ENCODE measurements at regions not wholly inside any gene's neighbourhood (a gene's known extent, or its start where the extent isn't known, plus 50 kb on each side); places are given as distances from the start of the nearest gene placed in this dataset.

DNA sequence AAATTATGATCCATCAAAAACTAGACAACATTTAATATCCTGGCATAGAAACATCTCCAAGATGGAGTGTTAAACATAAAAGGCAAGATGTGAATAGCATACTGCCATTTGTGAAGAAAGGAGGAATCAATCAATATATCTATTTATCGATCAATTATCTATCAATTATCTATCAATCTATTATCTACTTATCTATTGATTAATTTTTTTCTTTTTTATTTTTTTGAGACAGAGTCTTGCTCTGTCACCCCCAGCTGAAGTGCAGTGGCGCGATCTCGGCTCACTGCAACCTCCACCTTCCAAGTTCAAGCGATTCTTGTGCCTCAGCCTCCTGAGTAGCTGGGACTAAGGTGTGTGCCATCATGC lies 117.0 kb upstream of the RFLNA start:
- POLR2A ChIA-PET, result no interaction called here
- TF ChIP-seq, protein P1, sequence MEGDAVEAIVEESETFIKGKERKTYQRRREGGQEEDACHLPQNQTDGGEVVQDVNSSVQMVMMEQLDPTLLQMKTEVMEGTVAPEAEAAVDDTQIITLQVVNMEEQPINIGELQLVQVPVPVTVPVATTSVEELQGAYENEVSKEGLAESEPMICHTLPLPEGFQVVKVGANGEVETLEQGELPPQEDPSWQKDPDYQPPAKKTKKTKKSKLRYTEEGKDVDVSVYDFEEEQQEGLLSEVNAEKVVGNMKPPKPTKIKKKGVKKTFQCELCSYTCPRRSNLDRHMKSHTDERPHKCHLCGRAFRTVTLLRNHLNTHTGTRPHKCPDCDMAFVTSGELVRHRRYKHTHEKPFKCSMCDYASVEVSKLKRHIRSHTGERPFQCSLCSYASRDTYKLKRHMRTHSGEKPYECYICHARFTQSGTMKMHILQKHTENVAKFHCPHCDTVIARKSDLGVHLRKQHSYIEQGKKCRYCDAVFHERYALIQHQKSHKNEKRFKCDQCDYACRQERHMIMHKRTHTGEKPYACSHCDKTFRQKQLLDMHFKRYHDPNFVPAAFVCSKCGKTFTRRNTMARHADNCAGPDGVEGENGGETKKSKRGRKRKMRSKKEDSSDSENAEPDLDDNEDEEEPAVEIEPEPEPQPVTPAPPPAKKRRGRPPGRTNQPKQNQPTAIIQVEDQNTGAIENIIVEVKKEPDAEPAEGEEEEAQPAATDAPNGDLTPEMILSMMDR (IDR thresholded peaks at IDR 0.05; ENCODE audit: unreplicated experiment), result no peak

DNA sequence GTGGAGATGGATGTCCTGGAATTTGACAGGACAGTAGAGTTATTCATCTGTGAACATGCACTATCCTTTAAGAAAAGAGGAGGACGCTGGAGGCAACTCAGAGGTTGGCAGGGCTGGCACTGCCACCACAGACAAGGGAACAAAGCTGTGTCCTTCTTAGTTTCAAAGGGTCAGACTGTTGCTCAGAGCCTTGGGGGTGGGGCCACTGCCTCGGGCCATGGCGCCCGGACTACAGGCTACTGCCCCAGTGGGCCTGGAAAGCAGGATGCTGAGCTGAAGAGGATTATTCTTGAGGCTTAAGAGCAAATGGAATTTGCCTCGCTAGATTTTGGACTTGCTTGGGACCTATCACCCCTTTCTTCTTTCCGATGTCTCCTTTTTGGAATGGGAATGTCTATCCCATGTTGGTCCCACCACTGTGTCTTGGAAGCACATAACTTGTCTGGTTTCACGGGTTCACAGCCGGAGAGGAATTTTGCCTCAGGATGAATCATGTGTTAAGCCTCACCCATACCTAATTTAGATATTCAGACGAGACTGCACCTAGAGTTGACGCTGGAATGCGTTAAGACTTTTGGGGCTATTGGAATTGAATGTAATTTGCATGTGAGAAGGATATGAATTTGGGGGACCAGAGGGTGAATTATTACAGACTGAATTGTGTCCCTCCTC lies 114.8 kb upstream of the RFLNA start:
- Mint-ChIP-seq H3K27ac (ENCODE audit: low read depth, unreplicated experiment) (no peak overlapping the region), H3K27me3 (ENCODE audit: insufficient read depth, unreplicated experiment) (peaks cover 17% of the 10 kb centered on the region), H3K4me3 (ENCODE audit: unreplicated experiment) (no peak overlapping the region), H3K9me3 (ENCODE audit: unreplicated experiment) (no peaks in the 10 kb centered on the region), H3K36me3 (ENCODE audit: insufficient read depth, unreplicated experiment) (no peaks in the 10 kb centered on the region), H3K4me1 (ENCODE audit: insufficient read depth, unreplicated experiment) (no peaks in the 10 kb centered on the region)
- BruUV-seq (replicated peaks), result no TSS peak
- no peak for DNase-seq (ENCODE audit: unreplicated experiment)
- intact Hi-C loops (cut with micrococcal nuclease), result no loop called here
- TF ChIP-seq, protein P1 (IDR thresholded peaks at IDR 0.05; ENCODE audit: unreplicated experiment), result no peak
- ChIA-PET POLR2A (no interaction called here), CTCF (no interaction called here)

More for the DNA sequence above, 117.0 kb upstream of the RFLNA start:
- BruUV-seq (replicated peaks), result no TSS peak
- no peak overlapping the region for H3K27ac Mint-ChIP-seq (ENCODE audit: low read depth, unreplicated experiment)
- CTCF ChIA-PET, result no interaction called here
- H3K4me1 Mint-ChIP-seq (ENCODE audit: insufficient read depth, unreplicated experiment), result no peaks in the 10 kb centered on the region
- no peak for DNase-seq (ENCODE audit: unreplicated experiment)
- no peak overlapping the region for H3K4me3 Mint-ChIP-seq (ENCODE audit: unreplicated experiment)
- H3K27me3 Mint-ChIP-seq (ENCODE audit: insufficient read depth, unreplicated experiment), result peaks cover 17% of the 10 kb centered on the region
- intact Hi-C loops (cut with micrococcal nuclease), result no loop called here
- no peaks in the 10 kb centered on the region for H3K9me3 Mint-ChIP-seq (ENCODE audit: unreplicated experiment)
- H3K36me3 Mint-ChIP-seq (ENCODE audit: insufficient read depth, unreplicated experiment), result no peaks in the 10 kb centered on the region

DNA sequence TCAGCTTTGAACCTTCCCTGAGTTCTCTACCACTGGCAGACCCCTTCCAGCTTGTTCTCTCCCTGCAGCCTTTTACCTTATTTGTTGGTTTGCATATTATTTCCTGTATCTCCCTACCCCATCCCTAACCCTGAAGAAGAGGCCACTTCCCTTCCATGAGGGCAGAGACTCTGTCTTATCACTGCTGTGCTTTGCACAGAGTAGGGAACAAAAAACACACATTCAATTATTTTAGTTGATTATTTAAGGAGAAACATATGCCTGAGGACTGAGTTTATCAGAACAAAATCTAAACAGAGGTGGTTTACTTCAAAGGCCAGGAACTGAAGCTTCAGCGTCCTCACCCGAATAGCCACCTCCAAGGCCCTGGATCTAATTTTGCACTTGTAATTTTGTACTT lies 111.7 kb upstream of the RFLNA start:
- Mint-ChIP-seq H3K4me1 (ENCODE audit: insufficient read depth, unreplicated experiment) (no peaks in the 10 kb centered on the region), H3K4me3 (ENCODE audit: unreplicated experiment) (no peak overlapping the region), H3K27me3 (ENCODE audit: insufficient read depth, unreplicated experiment) (no peaks in the 10 kb centered on the region), H3K9me3 (ENCODE audit: unreplicated experiment) (no peaks in the 10 kb centered on the region), H3K27ac (ENCODE audit: low read depth, unreplicated experiment) (no peak overlapping the region), H3K36me3 (ENCODE audit: insufficient read depth, unreplicated experiment) (no peaks in the 10 kb centered on the region)
- no TSS peak for BruUV-seq (replicated peaks)
- intact Hi-C loops (cut with micrococcal nuclease), result no loop called here
- TF ChIP-seq, protein P1 (IDR thresholded peaks at IDR 0.05; ENCODE audit: unreplicated experiment), result no peak
- CTCF ChIA-PET, result interaction anchor here (0.8 kb wide), 1 partner anchor 133 kb away, joined by 5 read pairs; no protein-coding TSS in a partner anchor
- POLR2A ChIA-PET, result no interaction called here
- DNase-seq (ENCODE audit: unreplicated experiment), result no peak

DNA sequence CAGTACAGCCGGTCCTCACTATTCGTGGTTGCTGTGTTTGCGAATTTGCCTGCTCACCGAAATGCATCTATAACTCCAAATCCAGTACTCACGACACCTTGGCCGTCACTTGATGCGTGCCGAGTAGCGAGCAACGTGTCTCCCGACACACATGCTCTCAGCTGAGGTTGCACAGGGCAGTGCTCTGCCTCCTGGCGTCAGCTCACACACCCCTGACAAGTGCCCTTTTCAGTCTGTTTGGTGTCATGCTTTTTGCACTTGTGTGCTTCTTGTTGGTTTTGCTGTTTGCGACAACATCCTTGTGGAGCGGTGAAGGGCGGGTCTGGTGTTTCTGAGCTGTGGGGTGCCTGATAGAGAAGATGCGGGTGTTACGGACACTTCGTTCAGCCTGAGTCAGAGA lies 110.4 kb upstream of the RFLNA start:
- Mint-ChIP-seq H3K27ac (ENCODE audit: low read depth, unreplicated experiment) (no peak overlapping the region), H3K36me3 (ENCODE audit: insufficient read depth, unreplicated experiment) (no peaks in the 10 kb centered on the region), H3K9me3 (ENCODE audit: unreplicated experiment) (no peaks in the 10 kb centered on the region), H3K4me1 (ENCODE audit: insufficient read depth, unreplicated experiment) (no peaks in the 10 kb centered on the region), H3K27me3 (ENCODE audit: insufficient read depth, unreplicated experiment) (no peaks in the 10 kb centered on the region), H3K4me3 (ENCODE audit: unreplicated experiment) (no peak overlapping the region)
- DNase-seq (ENCODE audit: unreplicated experiment), result no peak
- no TSS peak for BruUV-seq (replicated peaks)
- POLR2A ChIA-PET, result no interaction called here
- CTCF ChIA-PET, result interaction anchor here (0.6 to 0.7 kb wide), 2 partner anchors 23 to 85 kb away, joined by 3 to 4 read pairs; no protein-coding TSS in a partner anchor
- intact Hi-C loops (cut with micrococcal nuclease), result no loop called here
- TF ChIP-seq, protein P1 (IDR thresholded peaks at IDR 0.05; ENCODE audit: unreplicated experiment), result no peak

Measured in MCF 10A (cell line).